ENCODE measurements at regions not wholly inside any gene's neighbourhood (a gene's known extent, or its start where the extent isn't known, plus 50 kb on each side); places are given as distances from the start of the nearest gene placed in this dataset.

DNA sequence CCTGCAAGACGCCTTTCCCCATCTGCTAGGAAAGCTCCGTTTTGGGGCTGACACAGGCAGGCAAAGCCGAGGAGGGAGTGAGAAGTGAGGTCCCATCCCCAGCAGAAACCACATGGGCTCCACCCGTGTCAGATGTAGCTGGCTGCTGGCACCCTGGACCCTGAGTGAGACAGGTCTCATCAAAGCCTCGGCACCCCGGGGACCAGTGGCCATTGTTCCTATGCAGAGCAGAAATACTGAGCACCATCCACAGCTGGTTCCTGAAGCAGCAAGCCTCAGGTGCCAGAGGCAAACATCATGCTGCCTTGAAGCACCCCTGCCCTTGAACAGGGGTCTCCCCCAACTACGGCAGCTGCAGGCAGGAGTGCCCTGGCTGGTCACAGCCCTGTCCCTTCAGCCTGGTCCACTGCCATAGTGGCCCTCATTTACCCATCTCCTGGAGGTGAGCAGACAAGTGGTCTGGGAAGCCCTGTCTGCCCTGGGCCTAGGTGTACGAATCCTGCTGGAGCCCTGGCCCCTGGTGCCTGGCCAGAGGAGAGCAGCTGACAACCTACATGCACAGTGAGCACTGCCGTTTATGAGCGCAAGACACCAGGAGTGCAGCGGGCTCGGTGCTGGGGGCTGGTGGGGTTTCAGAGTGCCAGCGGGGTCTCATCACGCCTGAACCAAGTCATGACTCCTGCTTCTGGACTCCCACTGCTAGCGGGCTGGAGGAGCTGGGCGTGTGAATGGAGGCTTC, 289.8 kb upstream of the RTL1 start:
- Histone ChIP-seq H3K27ac (ENCODE audit: extremely low read length, insufficient read depth, low read length) (no peak overlapping the region), H3K27me3 (ENCODE audit: control insufficient read depth in 1 of 2, insufficient read depth in 2 of 2, low read length in 2 of 2) (peaks cover 16 to 55% of the 10 kb centered on the region in 2 experiments), H3K36me3 (replicated peaks in 1 of 2; ENCODE audit: control insufficient read depth in 1 of 2, insufficient read depth in 2 of 2, low read length in 2 of 2) (no peaks in the 10 kb centered on the region), H3K4me1 (ENCODE audit: insufficient read depth, low read length) (no peaks in the 10 kb centered on the region), H3K4me3 (replicated peaks in 1 of 3; ENCODE audit: insufficient read depth in 1 of 3, low read depth in 2 of 3, low read length in 3 of 3) (no peak overlapping the region), H3K9me3 (ENCODE audit: low read length) (no peaks in the 10 kb centered on the region), H3K79me2 (ENCODE audit: insufficient read depth, low read length) (no peaks in the 10 kb centered on the region), H3K9ac (ENCODE audit: insufficient read depth, low read depth, low read length) (no peak overlapping the region), H2AFZ (ENCODE audit: low read length) (no peak overlapping the region), H4K20me1 (ENCODE audit: insufficient read depth, low read length) (no peaks in the 10 kb centered on the region), H3K4me2 (ENCODE audit: low read depth, low read length) (no peak overlapping the region)
- in situ Hi-C loops (cut with HindIII; ENCODE audit: extremely low pct_ligation_motif_present, low pct_unique_long_range_greater_than_20kb) = no loop called here
- TF ChIP-seq STAT6 (CRISPR knock-in tag; IDR thresholded peaks at IDR 0.05; ENCODE audit: borderline replicate concordance) (no peak), ZNF468 (CRISPR knock-in tag; IDR thresholded peaks at IDR 0.05) (no peak), ZNF292 (CRISPR knock-in tag; IDR thresholded peaks at IDR 0.05; ENCODE audit: borderline replicate concordance, low read depth) (no peak), CSRNP1 (CRISPR knock-in tag; IDR thresholded peaks at IDR 0.05) (no peak), RBM39 (IDR thresholded peaks at IDR 0.05; ENCODE audit: low read depth, low read length, poor library complexity, severe bottlenecking) (no peak), HNRNPH1 (optimal IDR thresholded peaks at IDR 0.05; ENCODE audit: low read depth, low read length) (no peak), ZBTB1 (CRISPR knock-in tag; IDR thresholded peaks at IDR 0.05; ENCODE audit: borderline replicate concordance) (no peak), NPAS2 (CRISPR knock-in tag; IDR thresholded peaks at IDR 0.05; ENCODE audit: borderline replicate concordance) (no peak), ZNF382 (CRISPR knock-in tag; IDR thresholded peaks at IDR 0.05; ENCODE audit: borderline replicate concordance) (no peak), ZNF574 (CRISPR knock-in tag; IDR thresholded peaks at IDR 0.05) (no peak), ARNTL (CRISPR knock-in tag; IDR thresholded peaks at IDR 0.05) (no peak), SKI (IDR thresholded peaks at IDR 0.05; ENCODE audit: partially characterized antibody) (no peak), HHEX (CRISPR knock-in tag; IDR thresholded peaks at IDR 0.05) (no peak), PBX3 (CRISPR knock-in tag; IDR thresholded peaks at IDR 0.05; ENCODE audit: borderline replicate concordance) (no peak), SMARCC2 (IDR thresholded peaks at IDR 0.05) (no peak)
- TF ChIP-seq, protein P1, sequence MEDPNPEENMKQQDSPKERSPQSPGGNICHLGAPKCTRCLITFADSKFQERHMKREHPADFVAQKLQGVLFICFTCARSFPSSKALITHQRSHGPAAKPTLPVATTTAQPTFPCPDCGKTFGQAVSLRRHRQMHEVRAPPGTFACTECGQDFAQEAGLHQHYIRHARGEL (CRISPR knock-in tag; IDR thresholded peaks at IDR 0.05) = no peak
- WGBS (ENCODE audit: low lambda C conversion rate) = 25% methylated on average over 2 of the region's 16 CpGs
- DNase-seq (ENCODE audit: low spot score) (no peak), ATAC-seq (no peak), FAIRE-seq (no peak)
- intact Hi-C loops (cut with micrococcal nuclease; ENCODE audit: unreplicated experiment) = no loop called here
- BruUV-seq (replicated peaks) = no TSS peak
- ChIA-PET CTCF (ENCODE audit: low intra/inter-chr PET ratio, low total read pairs) (no interaction called here), POLR2A (no interaction called here)
